Common myeloid progenitor, CD34-positive (primary cell): ENCODE measurements at regions not wholly inside any gene's neighbourhood (a gene's known extent, or its start where the extent isn't known, plus 50 kb on each side); places are given as distances from the start of the nearest gene placed in this dataset.

ENCODE experiments used
- CTCF ChIA-PET: fragments of 350-600 bp; sonication (Branson Sonifier 250); formaldehyde crosslinking; loops from one replicate; lab custom pipeline; 2021; ENCODE audit warnings: antibody characterized with exemption; lab: Charles Lee
- POLR2A ChIA-PET: fragments of 350-600 bp; sonication (Branson Sonifier 250); formaldehyde crosslinking; loops from one replicate; lab custom pipeline; 2021; ENCODE audit warnings: antibody characterized with exemption; lab: Charles Lee
- DNase-seq, 3 donors: peaks; one replicate each; pipeline versions ENCODE4 v3.0.0 to v3.0.0-alpha.2; 2013
- H3K27ac ChIP-seq, 2 experiments: 1 replicate in 1 of 2; 2 replicates in 1 of 2; pipeline ENCODE4 v1.7.0; 2013; ENCODE audit warnings: inconsistent platforms in 2 of 2, low read length in 2 of 2, mild to moderate bottlenecking in 2 of 2, low read depth in 1 of 2, moderate library complexity in 1 of 2; ENCODE audit not compliant: severe bottlenecking in 2 of 2, insufficient read depth in 1 of 2, poor library complexity in 1 of 2
- H3K27me3 ChIP-seq, 5 experiments: replicated peaks in 2 of 5; 1 replicate in 3 of 5; 2 replicates in 2 of 5; pipeline versions ENCODE4 v1.6.1 to v1.7.0; 2013; ENCODE audit warnings: low read length in 4 of 5, mild to moderate bottlenecking in 2 of 5, moderate library complexity in 2 of 5, inconsistent platforms in 1 of 5; ENCODE audit not compliant: insufficient read depth in 5 of 5, control insufficient read depth in 4 of 5
- H3K36me3 ChIP-seq, 4 experiments: 1 replicate in 2 of 4; 2 replicates in 2 of 4; pipeline versions ENCODE4 v1.6.1 to v1.7.0; 2013; ENCODE audit warnings: low read length in 3 of 4, control low read depth in 1 of 4, mild to moderate bottlenecking in 1 of 4; ENCODE audit not compliant: control insufficient read depth in 4 of 4, insufficient read depth in 4 of 4
- H3K4me1 ChIP-seq, 4 experiments: 1 replicate in 3 of 4; 2 replicates in 1 of 4; pipeline versions ENCODE4 v1.6.1 to v1.7.1; 2013; ENCODE audit warnings: low read length in 3 of 4, mild to moderate bottlenecking in 3 of 4, control low read depth in 1 of 4, inconsistent platforms in 1 of 4, moderate library complexity in 1 of 4; ENCODE audit not compliant: control insufficient read depth in 4 of 4, insufficient read depth in 4 of 4; ENCODE audit errors: control extremely low read depth in 1 of 4
- H3K4me3 ChIP-seq, 7 experiments: 1 replicate in 4 of 7; 2 replicates in 3 of 7; pipeline versions ENCODE4 v1.5.1 to v1.7.0; 2013; ENCODE audit warnings: mild to moderate bottlenecking in 7 of 7, low read length in 6 of 7, moderate library complexity in 6 of 7, inconsistent platforms in 2 of 7, low read depth in 2 of 7, control low read depth in 1 of 7; ENCODE audit not compliant: insufficient read depth in 4 of 7, control insufficient read depth in 1 of 7; ENCODE audit errors: extremely low read depth in 1 of 7
- H3K9me3 ChIP-seq, 5 experiments: 1 replicate in 4 of 5; 2 replicates in 1 of 5; pipeline versions ENCODE4 v1.6.1 to v1.7.1; 2013; ENCODE audit warnings: low read length in 4 of 5, mild to moderate bottlenecking in 2 of 5, inconsistent platforms in 1 of 5, low read depth in 1 of 5, moderate library complexity in 1 of 5; ENCODE audit not compliant: control insufficient read depth in 4 of 5, insufficient read depth in 2 of 5; ENCODE audit errors: control extremely low read depth in 1 of 5
- WGBS: methylation state at CpG from one replicate; pipeline ENCODE4 v1.1.5; 2013; ENCODE audit not compliant: insufficient coverage; 5-methylcytosine and 5-hydroxymethylcytosine counted together

DNA sequence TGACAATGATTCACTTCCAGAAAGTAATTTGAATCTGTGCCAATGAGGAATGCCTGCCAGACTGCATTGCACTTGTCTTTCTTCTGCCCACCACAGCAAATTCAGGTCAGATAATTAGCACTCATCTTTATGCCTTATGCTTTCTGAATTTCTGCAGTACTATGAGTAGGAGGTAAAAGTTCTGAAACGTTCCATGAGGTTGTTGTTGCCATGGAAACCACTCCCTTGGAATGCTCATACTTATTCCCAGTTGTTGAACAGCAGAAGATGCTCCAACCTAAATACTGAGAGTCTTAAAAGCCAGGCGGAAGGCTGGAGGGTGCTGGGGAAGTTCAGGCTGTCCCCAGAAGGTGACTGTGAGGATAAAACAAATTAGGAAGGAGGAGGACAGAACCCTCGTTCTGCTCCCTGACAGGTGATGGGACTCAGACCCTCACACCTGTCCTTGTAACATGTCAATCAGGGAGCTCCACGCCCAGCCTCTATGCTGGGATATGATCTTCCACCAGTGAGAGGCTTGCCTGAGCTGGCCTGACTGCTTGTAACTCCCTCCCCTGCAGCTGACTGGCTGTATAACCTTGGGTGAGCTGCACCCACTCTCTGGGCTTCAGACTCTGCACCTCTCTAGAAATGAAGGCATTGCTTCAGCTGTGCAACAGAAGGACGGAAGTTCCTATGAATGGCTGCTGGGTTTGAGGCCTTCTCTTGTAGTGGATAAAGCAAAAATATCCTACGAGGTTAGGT lies 554.3 kb upstream of the MGMT start:
- ChIA-PET POLR2A (no interaction called here), CTCF (no interaction called here)
- H3K36me3 ChIP-seq: no peaks in the 10 kb centered on the region
- H3K4me3 ChIP-seq: no peak overlapping the region
- no peaks in the 10 kb centered on the region for H3K9me3 ChIP-seq
- WGBS: 85% methylated on average over 5 of the region's 6 CpGs
- H3K4me1 ChIP-seq: peaks cover 0 to 3% (median 2%) of the 10 kb centered on the region in 4 experiments
- no peak overlapping the region for H3K27ac ChIP-seq
- no peak for DNase-seq
- H3K27me3 ChIP-seq: peaks cover 0 to 5% (median 0%) of the 10 kb centered on the region in 5 experiments

DNA sequence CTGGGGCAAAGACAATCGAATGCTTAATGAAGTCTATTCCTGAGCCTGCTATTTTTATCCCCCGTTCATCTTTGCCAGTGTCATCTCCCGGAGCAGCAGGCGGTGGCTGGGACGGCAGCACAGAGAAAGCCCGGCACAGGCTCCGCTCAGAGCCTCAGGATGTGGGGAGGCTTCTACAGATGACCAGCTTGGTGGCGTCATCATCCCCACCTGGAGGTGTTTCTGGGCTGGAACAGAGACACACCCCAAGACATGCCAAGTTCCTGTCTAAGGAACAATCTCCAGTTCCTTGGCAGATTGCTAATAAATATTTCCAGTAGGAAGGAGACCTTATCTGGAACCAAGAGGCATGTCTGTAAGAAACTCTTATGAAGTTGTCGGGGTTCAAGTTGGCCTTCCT lies 552.4 kb upstream of the MGMT start:
- peaks cover 0 to 2% (median 0%) of the 10 kb centered on the region in 5 experiments for H3K9me3 ChIP-seq
- 95% methylated on average over 9 of the region's 9 CpGs for WGBS
- H3K36me3 ChIP-seq: no peaks in the 10 kb centered on the region
- DNase-seq: no peak
- no peaks in the 10 kb centered on the region for H3K4me1 ChIP-seq
- H3K27me3 ChIP-seq: peaks cover 0 to 5% (median 0%) of the 10 kb centered on the region in 5 experiments
- CTCF ChIA-PET: no interaction called here
- POLR2A ChIA-PET: no interaction called here
- H3K4me3 ChIP-seq: no peak overlapping the region
- H3K27ac ChIP-seq: no peak overlapping the region

DNA sequence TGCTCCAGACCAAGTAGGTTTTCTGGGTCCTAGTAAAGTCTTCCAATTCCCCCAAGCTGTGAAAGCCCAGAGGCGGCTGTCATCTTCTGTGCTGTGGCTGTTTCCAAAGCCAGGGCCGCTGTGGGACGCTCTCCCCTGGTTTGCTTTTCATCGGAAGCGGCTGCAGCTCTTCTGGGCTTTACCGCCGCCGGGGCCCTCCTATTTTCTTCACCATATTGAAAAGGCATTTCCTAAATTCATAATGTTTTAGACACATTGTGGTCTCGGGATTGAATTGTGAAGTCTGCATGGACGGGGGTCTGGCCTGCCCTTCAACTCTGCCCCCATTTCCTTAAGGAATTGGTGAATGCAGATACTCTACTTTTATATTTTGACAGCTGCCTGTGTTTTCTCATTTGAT lies 551.4 kb upstream of the MGMT start:
- 100% methylated on average over 3 of the region's 10 CpGs for WGBS
- peaks cover 0 to 5% (median 0%) of the 10 kb centered on the region in 5 experiments for H3K27me3 ChIP-seq
- POLR2A ChIA-PET: no interaction called here
- CTCF ChIA-PET: interaction anchor here (0.6 kb wide), 1 partner anchor 962 kb away, joined by 4 read pairs; no protein-coding TSS in a partner anchor
- no peak for DNase-seq
- no peaks in the 10 kb centered on the region for H3K36me3 ChIP-seq
- peaks cover 0 to 3% (median 0%) of the 10 kb centered on the region in 5 experiments for H3K9me3 ChIP-seq
- H3K4me3 ChIP-seq: no peak overlapping the region
- no peak overlapping the region for H3K27ac ChIP-seq
- no peaks in the 10 kb centered on the region for H3K4me1 ChIP-seq

- CTCF ChIA-PET: no interaction called here
- DNase-seq: no peak
- Histone ChIP-seq H3K4me3 (no peak overlapping the region), H3K36me3 (no peaks in the 10 kb centered on the region), H3K9me3 (peaks cover 0 to 3% (median 0%) of the 10 kb centered on the region in 5 experiments), H3K27ac (no peak overlapping the region), H3K27me3 (peaks cover 0 to 8% (median 0%) of the 10 kb centered on the region in 5 experiments), H3K4me1 (no peaks in the 10 kb centered on the region)
- POLR2A ChIA-PET: no interaction called here
- WGBS: 59% methylated on average over 4 of the region's 4 CpGs
Measured at GRCh38 chr10:128916383-128916782, 550.7 kb upstream of the MGMT start.

DNA sequence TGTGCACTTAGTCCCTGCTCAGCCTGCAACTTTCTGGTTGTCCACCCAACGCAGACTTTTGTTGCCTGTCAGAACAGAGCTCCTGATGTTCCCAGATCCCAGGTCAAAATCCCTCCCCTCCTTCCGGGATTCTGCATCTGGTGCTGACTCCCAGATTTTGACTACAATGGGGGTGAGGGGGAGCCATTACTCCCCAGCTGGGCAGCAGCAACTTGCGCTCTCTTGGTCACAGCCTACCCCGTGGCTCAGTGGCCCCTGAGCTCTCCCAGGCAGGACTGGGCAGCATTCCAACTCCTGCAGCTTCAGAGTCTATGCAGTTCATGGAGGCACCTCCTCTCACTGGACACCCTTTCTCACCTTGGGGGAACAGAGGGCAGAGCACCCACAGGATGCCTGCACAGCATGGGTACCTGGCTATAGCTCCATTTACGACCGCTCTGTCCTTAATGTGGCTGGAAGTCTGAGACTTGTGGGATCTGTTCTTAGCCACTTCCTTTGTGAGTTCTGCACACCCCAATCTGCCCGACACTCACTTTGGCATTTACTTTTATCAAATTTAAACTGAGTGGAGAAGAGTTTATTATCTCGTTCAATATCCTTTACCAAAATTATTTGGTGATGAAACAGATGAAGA lies 545.5 kb upstream of the MGMT start:
- POLR2A ChIA-PET: no interaction called here

DNA sequence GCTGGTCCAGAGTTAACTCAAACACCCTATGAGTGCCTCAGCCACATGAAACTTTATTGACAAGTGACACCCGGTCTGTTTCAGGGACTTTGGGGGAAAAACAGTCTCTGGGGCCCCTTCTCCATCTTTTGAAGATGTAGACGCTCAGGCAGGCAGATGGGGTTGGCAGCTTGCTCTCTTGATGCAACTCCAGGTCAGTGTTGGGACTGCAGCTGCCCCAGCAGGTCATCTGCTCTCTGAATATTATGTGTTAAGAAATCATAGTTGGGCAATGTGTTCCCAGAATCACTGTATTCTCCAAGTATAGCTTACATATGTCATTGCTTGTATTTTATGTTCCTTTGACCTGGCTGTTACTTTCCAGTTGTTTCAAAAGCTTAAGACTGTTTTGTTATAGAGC lies 544.9 kb upstream of the MGMT start:
- 84% methylated on average over 2 of the region's 2 CpGs for WGBS
- CTCF ChIA-PET: no interaction called here
- no peaks in the 10 kb centered on the region for H3K4me1 ChIP-seq
- peaks cover 0 to 3% (median 0%) of the 10 kb centered on the region in 5 experiments for H3K9me3 ChIP-seq
- no peak overlapping the region for H3K27ac ChIP-seq
- no peak for DNase-seq
- POLR2A ChIA-PET: no interaction called here
- H3K4me3 ChIP-seq: no peak overlapping the region
- H3K27me3 ChIP-seq: peaks cover 0 to 18% (median 0%) of the 10 kb centered on the region in 5 experiments
- H3K36me3 ChIP-seq: no peaks in the 10 kb centered on the region

More for the DNA sequence above, 545.5 kb upstream of the MGMT start:
- 94% methylated on average over 5 of the region's 8 CpGs for WGBS
- H3K36me3 ChIP-seq: no peaks in the 10 kb centered on the region
- no peak overlapping the region for H3K27ac ChIP-seq
- no peaks in the 10 kb centered on the region for H3K4me1 ChIP-seq
- H3K4me3 ChIP-seq: no peak overlapping the region
- H3K27me3 ChIP-seq: peaks cover 0 to 16% (median 0%) of the 10 kb centered on the region in 5 experiments
- no peak for DNase-seq
- CTCF ChIA-PET: no interaction called here
- H3K9me3 ChIP-seq: peaks cover 0 to 3% (median 0%) of the 10 kb centered on the region in 5 experiments

GRCh38 chr10:128922619-128923196 lies 544.3 kb upstream of the MGMT start:
- CTCF ChIA-PET: interaction anchor here (0.6 kb wide), 1 partner anchor 15 kb away, joined by 3 read pairs; no protein-coding TSS in a partner anchor
- peaks cover 0 to 18% (median 3%) of the 10 kb centered on the region in 5 experiments for H3K27me3 ChIP-seq
- H3K27ac ChIP-seq: no peak overlapping the region
- POLR2A ChIA-PET: no interaction called here
- 65% methylated on average over 10 of the region's 11 CpGs for WGBS
- H3K4me1 ChIP-seq: no peaks in the 10 kb centered on the region
- peaks cover 0 to 3% (median 0%) of the 10 kb centered on the region in 5 experiments for H3K9me3 ChIP-seq
- no peak overlapping the region for H3K4me3 ChIP-seq
- no peaks in the 10 kb centered on the region for H3K36me3 ChIP-seq
- no peak for DNase-seq
